ENCODE measurements at regions not wholly inside any gene's neighbourhood (a gene's known extent, or its start where the extent isn't known, plus 50 kb on each side); places are given as distances from the start of the nearest gene placed in this dataset.

DNA sequence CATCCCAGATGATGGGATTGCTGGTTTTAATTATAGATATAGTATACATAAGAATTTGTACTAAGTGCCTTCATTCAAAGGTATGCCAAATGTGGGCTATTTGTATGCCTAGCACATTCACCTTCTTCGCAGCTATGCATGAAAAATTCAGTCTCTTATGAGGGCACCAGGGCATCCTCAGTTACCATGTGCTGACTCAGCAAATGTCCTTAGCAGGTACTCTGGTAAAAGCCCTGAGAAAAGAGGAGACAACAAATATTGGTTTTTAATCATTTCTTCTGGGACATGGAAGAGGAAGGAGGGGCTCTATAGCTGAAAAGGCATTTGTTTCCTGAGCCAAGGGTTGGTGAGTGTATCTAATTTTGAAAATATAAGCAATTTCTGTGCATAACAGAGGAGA lies 258.1 kb upstream of the BMP2 start:
- TF ChIP-seq, protein P1, sequence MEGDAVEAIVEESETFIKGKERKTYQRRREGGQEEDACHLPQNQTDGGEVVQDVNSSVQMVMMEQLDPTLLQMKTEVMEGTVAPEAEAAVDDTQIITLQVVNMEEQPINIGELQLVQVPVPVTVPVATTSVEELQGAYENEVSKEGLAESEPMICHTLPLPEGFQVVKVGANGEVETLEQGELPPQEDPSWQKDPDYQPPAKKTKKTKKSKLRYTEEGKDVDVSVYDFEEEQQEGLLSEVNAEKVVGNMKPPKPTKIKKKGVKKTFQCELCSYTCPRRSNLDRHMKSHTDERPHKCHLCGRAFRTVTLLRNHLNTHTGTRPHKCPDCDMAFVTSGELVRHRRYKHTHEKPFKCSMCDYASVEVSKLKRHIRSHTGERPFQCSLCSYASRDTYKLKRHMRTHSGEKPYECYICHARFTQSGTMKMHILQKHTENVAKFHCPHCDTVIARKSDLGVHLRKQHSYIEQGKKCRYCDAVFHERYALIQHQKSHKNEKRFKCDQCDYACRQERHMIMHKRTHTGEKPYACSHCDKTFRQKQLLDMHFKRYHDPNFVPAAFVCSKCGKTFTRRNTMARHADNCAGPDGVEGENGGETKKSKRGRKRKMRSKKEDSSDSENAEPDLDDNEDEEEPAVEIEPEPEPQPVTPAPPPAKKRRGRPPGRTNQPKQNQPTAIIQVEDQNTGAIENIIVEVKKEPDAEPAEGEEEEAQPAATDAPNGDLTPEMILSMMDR (IDR thresholded peaks at IDR 0.05; ENCODE audit: insufficient read depth, low read length, poor library complexity, severe bottlenecking): no peak
- TF ChIP-seq EZH2phosphoT487 (conservative IDR thresholded peaks at IDR 0.05; ENCODE audit: low read length): no peak

All from SU-DHL-6 (cell line).